ENCODE measurements at regions not wholly inside any gene's neighbourhood (a gene's known extent, or its start where the extent isn't known, plus 50 kb on each side); places are given as distances from the start of the nearest gene placed in this dataset.
"Not testable (repeated sequence)": the region's sequence is repeated elsewhere in the genome, so short reads cannot be mapped to it uniquely, and the experiment has no call there.

DNA sequence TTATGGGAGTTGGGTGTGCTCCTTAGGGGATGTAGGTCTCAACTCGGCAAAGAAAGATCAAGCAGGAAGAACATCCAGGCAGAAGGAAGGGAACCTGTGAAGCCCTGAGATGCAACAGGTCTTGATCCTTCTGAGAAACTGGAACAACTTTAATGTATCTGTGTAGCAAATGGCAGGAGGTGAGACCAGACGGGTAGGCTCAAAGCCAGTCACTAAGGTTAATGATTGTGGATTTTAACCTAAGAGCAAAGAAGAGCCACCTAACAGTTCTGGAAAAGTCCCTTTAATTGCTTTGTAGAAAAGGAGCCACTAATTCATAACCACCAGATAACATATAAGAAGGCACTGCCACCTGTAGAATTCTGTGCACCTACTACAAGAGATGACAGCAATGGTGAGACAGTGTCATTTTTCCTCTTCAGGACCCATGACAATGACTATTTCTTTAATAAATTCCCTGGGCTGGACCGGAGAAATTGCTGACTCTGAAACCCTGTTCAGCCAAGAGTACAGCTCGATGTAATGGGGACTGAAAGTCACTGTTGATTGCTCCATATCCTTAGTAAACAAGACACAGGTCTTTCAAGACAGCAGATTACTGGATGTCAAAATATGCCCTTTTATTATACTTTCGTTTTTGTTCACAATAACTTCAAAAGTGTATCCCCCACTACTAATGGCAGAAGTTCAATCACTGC lies 326.2 kb downstream of the CBLN4 start:
- no peak for DNase-seq

DNA sequence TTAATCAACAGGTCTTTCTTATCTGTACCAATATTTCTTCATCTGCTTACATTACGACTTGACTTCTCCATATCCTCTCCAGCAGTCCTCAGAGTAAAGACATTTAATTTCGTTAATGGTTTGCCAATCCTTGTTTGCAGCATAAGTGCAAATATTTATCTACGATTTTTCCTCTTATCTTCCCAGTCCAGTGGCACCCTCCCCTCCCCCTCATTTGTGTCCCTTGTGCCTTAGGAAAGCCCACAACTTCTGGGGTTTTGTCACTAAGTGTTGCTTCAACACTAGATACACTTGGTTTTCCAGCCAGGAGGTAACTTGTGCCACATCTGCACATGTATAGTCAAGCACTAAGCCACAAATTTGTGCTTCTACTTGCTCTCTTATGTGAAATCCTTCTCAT lies 327.2 kb downstream of the CBLN4 start:
- DNase-seq: no peak

DNA sequence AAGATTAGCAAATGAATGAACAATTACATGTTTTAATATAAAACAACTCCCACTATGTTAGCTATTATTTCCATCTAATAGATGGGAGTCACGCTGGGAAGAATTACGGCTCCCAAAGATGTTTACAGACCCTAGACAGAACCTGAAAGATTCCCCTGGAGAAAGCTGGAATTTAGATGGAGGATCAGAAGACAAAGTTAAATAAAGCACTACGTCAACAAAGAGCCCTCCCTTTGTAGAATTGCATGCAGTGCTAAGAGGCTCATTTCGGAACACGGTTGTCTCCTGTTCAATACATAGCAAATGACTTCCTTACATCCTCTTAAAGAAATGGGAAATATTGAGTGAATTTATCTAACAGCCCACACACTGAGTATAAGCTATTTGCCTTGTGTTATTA lies 328.3 kb downstream of the CBLN4 start:
- DNase-seq: no peak

DNA sequence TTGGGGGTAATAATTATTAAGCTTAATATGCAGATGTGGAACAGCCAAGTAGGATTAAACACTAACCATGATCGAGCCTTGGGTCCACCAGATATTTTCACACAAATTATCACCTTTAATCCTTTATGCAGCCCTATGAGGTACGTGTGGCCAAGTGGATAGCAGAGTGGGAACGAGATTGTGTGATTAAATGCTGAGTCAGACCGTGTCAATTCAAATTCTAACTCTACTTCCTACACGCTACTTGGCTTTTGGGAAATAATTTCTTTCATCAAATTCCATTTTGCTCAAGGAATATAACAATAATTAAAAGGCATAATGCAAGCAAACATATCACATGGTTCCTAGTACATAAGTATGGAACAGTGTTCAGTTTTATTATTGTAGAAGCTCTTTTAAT lies 329.2 kb downstream of the CBLN4 start:
- DNase-seq: no peak

DNA sequence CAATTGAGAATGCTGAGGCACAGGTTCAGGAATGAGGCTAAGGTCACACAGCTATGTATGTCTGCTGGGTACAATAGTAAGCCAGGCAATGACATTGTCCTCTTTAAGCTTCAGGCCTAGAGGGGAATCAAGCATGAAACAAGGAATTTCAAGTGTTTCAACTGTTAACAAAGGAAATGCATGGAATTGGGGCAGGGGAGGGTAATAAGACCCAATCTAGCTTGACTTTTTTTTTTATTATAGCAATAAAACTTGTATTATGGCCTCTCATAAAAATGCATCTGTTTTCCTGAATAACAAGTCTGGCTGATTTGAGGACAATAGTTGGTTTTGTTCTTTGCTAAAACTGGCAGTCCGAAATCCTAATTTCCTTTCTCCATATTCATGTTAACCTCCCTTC lies 336.7 kb downstream of the CBLN4 start:
- DNase-seq: no peak

DNA sequence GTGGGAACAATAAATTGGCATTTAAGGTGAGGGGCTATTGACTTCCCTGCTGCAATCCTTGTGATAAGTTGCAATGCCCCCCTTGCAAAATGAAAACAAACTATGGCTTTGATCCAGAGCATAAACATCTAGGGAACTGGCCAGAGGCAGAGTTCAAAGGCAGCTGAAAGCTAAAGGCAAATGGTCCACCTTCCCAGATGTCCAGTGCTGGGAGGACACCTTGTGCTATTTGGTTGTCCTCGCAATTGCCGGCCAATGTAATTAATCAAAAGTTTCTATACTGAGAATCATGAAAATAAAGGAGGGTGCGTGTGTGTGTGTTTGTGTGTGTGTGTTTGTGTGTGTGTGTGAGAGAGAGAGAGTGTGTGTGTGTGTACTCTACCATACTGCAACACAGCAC lies 337.4 kb downstream of the CBLN4 start:
- DNase-seq: no peak

DNA sequence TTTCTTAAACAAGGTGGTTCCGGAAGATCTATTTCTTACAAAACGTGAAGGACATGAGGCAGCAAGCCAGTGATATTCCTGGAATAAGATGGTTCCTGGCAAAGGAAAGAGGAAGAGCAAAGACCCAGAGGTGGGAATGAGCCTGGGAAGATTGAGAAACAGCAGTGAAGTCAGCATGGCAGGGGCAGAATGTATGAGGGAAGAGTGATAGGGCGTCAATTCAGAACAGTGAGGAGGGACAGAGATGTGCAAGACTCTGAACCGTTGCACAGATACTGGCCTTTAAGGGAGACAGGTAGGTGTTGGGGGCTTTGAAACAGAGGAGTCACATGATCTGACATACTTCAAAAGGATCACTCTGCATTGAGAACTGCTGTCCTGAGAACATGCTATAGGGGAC lies 338.3 kb downstream of the CBLN4 start:
- DNase-seq: no peak

DNA sequence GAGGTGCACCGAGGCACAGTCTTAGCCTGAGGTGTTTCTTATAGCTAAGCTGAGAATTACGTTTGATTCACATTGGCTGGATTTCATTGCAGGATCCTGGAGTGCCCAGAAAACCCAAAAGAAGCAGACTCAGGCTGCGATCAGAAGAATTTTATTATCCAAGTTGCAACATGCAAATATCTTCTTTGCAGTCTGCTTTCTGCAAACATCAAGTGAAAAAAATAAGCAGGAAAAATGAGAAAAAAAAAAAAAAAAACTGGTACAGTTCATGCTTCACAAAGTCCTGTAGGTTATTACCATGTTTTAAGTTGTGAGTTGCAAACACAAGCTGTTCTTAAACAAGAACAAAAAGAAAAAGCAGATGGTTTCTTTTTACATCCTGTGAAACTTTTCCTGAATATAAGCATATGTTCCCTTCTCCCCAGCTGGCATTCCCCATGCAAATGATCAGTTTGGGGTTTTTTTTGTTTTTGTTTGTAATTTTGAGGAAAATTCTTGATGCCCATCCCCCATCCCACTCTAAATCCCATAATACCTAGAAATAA lies 349.0 kb downstream of the CBLN4 start:
- DNase-seq: no peak

DNA sequence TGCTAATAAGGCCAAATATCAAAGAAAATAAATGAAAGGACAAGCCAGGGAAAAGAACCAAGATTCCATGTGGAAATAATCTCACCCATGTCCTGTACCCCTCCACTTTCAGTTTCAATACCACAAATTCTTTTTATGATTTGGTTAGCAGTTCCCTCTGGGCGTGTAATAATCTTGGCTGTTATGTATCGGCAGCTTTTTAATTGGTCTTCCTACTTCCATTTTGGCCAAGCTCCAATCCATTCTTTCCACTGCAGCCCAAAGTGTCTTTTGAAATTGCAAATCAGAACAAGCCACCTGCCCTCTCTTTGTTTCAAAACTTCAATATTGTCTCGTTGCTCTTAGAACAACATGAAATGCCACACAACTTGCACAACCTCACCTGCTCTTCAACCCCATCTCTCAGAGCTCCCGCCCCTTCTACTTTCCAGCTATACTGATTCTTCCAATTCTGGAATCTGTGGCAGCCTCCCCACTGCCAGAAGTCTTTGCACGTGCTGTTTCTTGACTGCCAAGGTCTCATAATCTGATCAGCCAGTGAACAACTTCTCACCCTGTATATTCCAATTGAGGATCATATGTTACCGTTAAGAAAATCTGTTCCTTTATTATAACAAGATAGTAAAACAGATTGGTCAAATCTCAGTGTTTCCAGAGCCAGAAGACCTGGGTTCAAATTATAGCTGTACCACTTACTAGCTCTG lies 354.5 kb downstream of the CBLN4 start:
- DNase-seq: peak; percentile 31

DNA sequence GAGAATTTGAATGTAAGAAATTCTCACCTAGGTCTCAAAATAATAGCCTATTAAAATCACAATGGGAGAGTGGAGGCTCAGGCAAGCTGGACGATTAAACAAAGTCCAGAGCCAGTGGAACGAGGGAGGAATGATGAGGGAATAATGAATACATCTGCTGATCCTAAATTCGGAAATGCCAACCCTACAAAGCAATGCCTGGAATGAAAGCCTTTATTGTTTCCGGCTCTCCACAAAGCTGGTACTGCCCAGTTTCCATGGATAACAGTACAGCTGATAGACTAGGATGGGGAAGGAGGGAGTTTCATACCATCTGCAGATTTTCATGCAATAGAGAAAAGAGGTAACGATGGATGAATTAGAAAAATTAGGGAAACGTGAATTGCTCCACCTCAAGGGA lies 356.1 kb downstream of the CBLN4 start:
- no peak for DNase-seq

DNA sequence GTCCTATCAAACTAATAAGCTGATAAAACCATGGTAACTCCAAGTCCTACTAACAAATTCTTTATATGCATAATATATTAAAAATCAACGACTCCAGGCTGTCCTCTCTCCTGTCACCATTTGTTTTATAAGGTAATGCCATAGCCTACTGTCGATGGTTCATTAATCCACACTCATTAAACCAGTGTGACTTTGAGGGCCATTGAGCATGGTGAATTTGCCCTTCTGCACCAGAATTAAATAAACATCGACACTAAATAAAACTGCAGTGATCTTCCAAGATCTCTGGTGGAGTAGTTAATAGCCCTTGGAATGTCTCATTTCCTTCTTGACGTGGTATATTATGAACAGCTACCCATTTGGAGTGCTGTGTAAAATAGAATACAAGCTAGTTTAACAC lies 358.5 kb downstream of the CBLN4 start:
- no peak for DNase-seq

DNA sequence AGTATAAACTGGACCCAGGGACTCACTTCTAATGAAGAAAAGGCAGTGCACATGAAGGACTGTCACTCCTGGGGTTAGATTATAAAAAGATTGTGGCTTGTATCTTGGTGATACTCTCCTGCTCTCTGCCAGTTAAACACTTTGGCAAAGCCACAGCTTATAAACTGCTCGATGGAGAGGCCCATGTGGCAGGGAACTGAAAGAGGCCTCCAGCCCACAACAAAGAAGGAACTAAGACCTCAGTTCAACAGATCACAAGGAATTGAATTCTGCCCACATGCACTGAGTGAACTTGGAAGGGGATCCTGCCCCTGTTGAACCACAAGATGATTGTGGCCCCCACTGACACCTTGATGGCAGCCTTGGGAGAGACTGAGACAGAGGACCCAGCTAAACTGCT lies 363.8 kb downstream of the CBLN4 start:
- no peak for DNase-seq

DNA sequence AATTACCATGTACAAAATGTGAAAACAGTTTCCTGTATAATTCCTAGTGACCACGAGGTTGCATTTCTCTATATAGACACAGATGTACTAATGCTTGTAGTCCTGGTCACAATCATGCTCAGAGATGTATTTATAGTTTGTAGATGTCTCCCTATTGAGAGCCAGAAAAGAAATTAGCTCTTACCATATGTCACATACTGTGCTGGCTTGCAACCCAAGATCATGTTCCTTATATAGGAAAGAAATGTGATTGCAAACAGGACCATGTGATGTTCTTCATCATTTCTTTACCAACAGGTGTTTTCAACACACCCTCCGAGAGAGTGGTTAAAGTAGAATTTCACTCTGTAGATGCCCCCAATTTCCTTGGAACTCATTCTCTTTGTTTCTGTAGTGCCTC lies 369.4 kb downstream of the CBLN4 start:
- no peak for DNase-seq

DNA sequence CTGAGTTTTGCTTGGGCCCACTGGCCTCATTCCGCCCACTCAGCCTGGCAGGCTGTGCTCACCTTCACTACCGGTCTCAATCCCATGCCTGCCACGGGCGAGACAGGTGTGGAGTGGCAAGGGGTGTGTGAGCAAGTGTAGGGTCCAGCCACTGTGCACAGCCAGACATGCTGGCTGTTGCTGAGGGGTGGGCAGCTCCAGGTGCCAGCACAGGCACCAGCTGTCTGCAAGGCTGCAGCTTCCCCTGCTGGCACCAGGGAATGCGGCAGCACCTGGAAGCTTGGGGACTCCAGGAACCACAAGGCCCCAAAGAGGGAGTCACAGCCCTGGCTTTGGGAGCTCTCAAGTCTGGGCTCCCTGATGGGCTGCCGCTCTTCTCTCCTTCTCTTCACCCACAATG lies 372.7 kb downstream of the CBLN4 start:
- DNase-seq: no peak

DNA sequence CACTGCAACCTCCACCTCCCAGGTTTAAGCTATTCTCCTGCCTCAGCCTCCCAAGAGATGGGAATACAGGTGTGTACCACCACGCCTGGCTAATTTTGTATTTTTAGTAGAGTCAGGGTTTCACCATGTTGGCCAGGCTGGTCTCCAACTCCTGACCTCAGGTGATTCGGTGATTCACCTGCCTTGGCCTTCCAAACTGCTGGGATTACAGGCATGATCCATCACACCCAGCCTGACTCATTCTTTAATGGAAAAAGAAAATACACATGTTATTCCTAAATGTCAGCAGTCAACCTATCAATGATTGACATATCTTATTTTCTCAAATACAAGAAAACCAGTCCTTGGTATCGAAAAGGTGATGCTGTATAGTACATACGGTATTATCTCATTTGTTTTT lies 376.2 kb downstream of the CBLN4 start:
- DNase-seq: not testable (repeated sequence)

DNA sequence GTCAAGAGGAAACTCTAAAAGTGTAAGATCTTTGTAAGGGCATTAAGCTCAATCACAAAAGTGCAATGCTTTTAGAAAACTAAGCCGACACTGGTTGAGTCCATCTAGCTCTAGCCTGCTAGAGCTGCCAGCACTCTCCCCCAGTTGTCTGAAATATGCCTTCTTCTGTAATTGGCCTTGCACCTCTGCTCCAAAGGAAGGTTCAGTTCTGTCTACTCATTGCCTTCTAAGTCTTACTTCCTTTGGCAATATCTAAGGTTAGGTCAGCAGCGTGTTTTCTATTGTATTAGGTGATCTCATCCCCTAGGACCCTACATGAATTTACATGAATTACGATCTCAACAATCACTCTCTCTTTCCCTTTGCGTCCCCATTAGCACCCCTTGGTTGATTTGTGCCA lies 378.6 kb downstream of the CBLN4 start:
- no peak for DNase-seq

DNA sequence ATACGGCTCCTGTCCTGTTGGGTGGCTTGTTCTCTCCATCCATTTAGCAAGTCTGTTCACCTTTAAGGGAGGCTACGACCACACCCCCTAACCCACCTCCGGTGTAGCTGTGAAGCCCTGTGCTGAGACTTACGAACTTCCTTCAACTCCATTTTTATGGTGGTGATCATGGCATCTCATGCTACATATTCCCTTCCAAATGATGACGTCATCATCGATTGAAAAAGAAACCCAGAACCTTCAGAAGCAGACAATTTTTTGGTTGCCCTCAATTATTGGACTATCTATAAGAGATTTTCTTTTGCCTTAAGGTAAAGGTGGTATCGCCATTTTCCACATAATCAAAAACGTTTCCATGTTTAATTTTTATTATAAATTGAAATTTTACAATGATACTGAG lies 389.0 kb downstream of the CBLN4 start:
- DNase-seq: no peak

DNA sequence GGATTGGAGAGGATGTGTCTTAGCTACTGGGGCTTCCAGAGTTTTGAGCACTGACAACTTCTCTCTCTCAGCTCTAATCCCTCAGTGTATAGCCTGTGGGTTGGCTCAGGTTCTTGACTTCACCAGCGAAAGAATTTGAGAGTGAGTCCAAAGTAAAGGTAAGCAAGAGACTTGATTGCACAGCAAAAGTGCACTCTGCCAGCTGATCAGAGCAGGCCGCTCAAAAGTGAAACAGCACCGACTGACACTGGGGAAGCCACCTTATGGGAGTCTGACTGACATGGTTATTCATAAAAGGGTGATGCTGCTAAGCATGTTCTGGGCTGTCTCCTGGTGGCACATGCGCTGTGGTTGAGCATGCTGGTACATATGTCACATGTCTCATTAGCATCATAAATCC lies 389.5 kb downstream of the CBLN4 start:
- no peak for DNase-seq

DNA sequence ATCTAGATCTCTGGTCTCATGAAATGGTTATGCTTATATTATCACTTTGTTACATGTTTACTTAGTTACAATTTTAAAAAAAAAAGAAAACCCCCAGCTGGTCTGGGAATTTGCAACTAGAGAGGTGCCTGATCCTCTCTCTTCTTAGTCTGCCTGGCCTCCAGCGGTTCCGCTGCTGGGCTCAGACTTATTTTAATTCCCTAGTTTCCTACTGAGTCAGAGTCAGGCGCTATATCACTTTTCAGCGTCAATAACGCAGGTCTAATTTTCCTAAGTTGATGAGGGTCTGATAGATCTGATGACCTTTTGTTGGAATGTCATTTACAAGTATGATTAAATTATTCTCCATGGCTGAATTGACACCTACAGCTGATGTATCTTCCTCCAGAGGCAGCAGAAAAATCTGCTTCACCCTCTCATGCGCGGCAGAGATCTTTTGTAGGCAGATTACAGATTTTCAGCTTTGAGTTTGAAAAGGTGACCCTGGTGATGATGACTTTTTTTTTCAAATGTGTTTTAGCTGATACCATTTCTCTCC lies 391.0 kb downstream of the CBLN4 start:
- DNase-seq: no peak

DNA sequence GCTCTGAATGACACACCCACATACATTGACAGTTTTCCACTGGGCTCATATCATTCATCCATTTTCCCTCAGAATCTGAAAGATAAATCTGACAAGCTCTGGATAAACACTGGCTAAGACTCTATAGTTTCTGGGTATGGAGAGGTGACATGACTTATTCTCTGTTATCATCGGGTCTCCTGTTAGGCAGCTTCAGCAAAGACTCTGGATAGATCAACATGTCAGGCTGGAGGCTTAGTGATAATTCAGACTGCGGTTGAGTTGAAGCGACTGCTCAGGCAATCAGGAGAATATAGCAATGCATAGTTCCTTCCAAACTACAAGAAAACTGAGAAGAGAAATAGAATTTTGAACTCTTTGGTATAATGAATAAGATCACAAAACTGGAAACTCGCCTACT lies 394.6 kb downstream of the CBLN4 start:
- DNase-seq: no peak

DNA sequence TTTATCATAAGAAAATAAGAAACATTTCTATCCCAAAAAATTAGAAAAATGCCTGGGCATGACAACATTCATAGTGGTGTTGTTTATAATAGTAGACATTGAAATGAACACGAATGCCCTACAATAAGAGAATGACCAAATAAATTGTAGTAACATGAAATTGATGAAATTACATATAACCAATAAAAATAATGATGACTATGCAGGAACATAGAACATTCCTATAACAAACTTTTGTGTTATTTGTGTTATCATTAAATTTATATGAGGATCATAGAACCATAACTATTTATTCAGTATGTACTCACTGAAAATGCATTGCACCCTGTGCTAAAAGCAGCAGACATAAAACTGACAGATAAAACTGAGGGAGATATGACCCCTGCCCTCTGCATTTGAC lies 399.7 kb downstream of the CBLN4 start:
- no peak for DNase-seq

DNA sequence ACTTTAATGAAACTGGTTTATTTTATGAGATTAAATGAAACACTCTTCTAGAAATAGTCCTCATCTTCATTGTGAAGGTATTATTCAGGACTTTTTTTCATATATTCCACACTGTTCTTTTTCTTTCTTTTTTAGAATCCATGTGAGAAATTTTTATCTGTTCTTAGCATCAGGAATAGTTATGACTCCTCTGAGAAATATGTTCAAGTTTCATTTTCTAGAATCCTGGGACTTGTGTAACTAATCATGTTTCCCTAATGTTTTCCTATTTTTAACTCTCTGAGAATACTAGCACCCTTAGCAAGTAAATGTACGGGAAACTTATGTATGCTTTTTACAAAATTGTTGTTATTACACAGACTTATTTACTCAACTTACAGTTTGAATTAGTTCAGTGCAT lies 407.8 kb downstream of the CBLN4 start:
- DNase-seq: no peak

DNA sequence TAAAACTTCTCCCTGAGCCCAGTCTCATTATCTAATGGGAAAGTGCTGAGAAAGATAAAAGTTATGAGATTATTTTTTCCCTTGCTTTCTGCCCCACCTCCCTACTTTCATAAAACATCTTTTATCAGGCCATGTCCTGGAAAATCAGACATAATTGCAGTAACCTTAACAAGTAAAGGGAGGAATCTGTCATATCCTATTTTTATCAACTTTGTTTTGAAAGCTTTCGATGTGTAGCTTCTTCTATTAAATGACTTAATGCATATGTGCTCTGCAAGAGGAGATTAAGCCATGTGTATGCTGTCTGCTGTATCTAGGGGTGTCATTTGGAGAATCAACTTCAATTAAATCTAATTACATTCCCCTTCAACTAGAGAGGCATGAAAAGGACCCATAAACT lies 408.9 kb downstream of the CBLN4 start:
- no peak for DNase-seq

DNA sequence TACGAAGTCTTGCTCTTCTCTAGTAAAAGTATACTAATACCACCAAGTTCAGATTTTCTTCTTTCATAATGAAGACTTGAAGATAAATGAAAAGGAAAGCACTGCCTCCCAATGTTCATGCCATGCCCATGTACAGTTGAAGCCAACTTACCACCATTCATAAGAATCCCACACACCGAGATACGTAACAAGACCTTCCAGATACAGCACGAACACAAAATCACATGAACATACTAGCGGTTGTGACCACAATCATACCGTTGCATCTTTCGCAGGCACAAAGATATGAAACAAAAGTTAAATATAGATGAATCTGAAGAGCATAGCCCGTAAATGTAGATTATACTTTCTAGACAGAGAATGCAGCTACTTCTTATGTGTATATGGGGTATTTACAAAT lies 412.5 kb downstream of the CBLN4 start:
- no peak for DNase-seq

DNA sequence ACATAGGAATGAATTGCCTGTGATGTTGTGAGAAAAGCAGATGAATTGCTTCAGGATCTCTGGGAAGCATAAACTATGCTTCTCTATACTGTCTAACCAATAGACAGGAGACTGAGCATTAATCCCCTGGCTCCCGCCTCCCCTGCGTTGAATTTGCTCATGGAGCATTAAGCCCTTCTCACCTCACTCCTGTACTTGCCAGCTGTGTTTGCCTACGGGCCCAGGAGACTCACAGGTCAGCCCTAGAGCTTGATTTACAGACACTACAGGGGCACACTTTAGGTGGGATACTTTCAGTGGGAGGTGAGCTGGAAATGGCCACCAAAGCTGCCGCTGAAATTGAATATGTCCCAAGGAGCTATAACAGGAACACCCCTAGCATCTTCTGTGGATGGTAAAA lies 418.7 kb downstream of the CBLN4 start:
- no peak for DNase-seq

All from NCI-H1048 (cell line).